Activated T-cell treated with anti-CD3 and anti-CD28 coated beads for 1 hour (primary cell): ENCODE measurements at regions not wholly inside any gene's neighbourhood (a gene's known extent, or its start where the extent isn't known, plus 50 kb on each side); places are given as distances from the start of the nearest gene placed in this dataset.

Source experiments
- DNase-seq: peaks from one replicate; pipeline ENCODE4 v3.0.0-alpha.2; 2020; ENCODE audit warnings: low read depth

DNA sequence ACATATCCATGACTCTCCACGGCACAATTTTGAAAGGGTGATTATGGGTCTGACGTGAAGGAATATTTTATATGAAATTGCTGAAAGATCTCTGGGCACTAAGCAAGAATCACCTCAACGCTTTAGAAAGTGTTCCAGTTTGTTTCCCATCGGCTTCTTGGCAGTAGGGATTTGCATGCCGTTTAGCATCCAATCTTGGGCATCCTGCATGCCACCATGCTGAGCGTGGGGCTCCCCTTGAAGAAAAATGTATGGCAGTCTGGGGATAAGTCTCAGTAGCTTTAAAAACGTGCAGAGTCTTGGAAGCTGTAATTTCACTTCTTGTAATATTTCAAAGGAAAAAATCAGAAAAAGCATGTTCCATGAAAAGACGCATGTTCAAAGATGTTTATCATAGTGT is 151.7 kb downstream of the DMRT2 start:
- no peak for DNase-seq

DNA sequence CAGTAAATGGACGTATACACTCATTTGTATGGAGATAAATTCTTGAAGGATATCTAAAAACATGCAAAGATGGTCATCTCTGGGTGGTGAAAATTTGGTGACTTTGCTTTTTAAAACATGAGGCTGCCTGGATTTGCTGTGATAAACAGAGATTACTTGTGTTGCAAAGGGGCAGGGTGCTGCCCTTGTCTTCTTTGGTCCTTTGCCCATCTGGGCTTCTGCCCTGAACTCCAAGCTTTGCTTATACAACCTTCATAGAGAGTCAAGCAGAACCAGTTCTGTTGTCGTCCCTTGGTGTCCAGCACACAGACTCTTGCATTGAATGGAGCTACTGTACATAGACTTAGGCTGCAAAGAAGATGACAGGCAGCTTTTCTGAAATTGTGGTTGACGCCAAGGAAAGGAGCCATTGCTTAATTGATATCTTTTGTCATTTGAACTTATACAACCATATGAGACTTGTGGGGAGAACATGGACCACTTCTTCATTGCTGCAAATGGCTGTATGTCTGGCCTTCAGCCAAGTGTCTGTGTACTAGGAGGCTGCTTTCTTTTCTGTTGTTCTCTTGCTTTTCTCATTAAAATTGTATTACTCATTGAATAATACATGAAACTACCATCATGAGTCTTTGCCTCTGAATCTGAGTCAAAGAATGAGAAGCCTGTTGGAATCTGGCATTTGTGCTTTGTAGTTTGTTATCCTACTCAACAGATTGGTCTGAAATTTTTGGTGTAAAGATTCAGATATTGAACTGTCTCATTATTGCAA is 152.5 kb downstream of the DMRT2 start:
- no peak for DNase-seq

- no peak for DNase-seq
Observed at GRCh38 chr9:1207686-1208085, 157.5 kb downstream of the DMRT2 start.

GRCh38 chr9:1208157-1208556 is 158.0 kb downstream of the DMRT2 start:
- DNase-seq = no peak

DNA sequence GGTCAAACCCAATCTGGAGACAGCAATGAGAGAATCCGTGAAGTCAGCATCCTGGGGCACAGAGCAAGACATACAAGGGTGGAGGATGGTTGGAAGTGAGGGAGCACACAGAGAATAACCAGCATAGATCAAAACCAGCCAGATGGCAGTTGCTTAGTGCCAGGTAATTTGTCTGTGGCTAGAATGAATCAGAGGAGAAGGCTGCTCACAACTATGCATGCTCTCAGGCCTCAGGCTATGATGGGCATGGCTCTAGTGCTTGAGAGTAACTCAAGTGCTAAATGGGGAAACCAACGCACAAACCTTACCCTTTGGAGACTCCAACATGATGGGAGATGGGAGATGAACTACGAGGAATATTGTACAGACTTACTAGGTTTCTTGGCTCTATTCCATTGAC is 160.8 kb downstream of the DMRT2 start:
- no peak for DNase-seq

DNA sequence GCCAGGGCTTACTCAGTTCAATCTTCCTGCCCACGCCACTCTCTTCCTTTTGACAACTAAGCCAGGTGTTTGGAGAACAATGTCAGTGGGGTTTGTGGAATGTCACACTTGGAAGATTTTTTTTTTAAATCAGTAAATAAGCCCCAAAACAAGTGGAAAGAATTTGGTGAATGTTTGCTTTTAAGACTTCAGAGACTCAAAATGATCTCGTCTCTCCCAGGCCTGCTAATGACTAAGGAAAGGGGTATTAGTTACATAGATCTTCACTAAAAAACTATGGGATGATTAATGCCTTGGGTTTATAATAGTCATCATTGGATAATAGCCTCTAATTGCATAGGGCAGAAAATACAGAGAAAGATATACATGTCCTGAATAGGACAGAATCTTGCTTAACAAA is 166.4 kb downstream of the DMRT2 start:
- no peak for DNase-seq

DNA sequence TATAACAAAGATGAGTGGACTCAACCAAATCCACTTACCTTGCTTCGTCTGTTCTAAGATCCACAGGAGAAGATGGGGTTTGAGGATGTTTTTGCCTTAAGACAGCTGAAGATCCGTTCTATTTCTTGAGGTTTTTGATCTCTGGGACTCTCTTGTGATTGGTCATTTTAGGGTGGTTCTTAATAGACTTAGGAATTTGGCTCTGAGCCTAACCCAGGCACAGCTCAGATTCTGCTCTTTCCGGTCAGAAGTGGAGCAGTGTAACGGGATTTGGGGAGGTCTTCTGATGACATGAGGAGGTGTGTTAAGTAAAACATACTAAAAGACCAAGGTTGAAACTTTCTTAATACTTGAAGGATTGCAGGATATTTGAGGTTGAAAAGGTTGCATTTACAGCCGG is 166.9 kb downstream of the DMRT2 start:
- no peak for DNase-seq

DNA sequence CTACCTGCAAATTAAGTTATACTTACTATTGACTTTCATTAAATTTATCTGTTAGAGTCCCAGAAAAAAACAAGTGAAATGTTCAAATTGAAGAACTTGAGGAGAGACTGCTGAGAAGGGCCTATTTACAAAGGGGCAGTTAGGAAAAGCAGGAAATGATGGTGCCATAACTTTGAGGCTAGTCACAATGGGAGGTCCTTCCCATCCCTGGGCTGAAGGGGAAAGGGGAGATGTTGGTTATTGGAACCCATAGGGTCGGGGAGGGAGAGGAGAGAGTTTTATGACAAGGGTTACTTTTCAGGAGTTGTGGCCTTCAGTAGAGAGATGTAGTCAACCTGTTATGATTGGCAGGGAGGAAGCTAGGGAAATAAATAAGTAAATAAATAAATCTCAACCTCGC is 169.1 kb downstream of the DMRT2 start:
- no peak for DNase-seq

GRCh38 chr9:1221298-1221697 is 171.1 kb downstream of the DMRT2 start:
- DNase-seq = no peak

GRCh38 chr9:1222511-1222910 is 172.4 kb downstream of the DMRT2 start:
- no peak for DNase-seq

GRCh38 chr9:1231998-1232919 is 182.1 kb downstream of the DMRT2 start:
- no peak for DNase-seq

DNA sequence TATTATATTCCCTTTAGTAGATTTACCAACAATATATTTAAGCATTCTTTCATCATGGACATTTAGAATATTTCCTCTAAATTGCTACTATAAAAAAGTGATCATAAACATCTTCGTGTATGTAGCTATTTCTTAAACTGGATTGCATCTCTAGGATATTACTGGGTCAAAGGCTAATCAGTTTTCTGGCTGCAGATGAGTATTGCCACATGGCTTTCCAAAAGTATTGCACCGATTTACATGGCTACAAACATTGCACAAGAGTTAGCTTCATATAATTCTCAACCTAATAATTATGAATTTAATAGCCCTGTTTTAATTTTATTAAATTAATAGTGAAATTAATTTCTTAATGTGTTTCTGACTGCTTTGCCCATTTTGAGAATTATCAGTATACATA is 183.4 kb downstream of the DMRT2 start:
- no peak for DNase-seq

GRCh38 chr9:1235650-1236049 is 185.5 kb downstream of the DMRT2 start:
- DNase-seq = no peak

- no peak for DNase-seq
Observed at GRCh38 chr9:1236061-1236460, 185.9 kb downstream of the DMRT2 start.

GRCh38 chr9:1238407-1238806 is 188.2 kb downstream of the DMRT2 start:
- DNase-seq = no peak

- DNase-seq = no peak
Observed at GRCh38 chr9:1248743-1249142, 198.6 kb downstream of the DMRT2 start.

GRCh38 chr9:1253064-1253979 is 203.2 kb downstream of the DMRT2 start:
- no peak for DNase-seq

GRCh38 chr9:1254071-1254470 is 203.9 kb downstream of the DMRT2 start:
- no peak for DNase-seq

GRCh38 chr9:1256178-1256577 is 206.0 kb downstream of the DMRT2 start:
- no peak for DNase-seq

DNA sequence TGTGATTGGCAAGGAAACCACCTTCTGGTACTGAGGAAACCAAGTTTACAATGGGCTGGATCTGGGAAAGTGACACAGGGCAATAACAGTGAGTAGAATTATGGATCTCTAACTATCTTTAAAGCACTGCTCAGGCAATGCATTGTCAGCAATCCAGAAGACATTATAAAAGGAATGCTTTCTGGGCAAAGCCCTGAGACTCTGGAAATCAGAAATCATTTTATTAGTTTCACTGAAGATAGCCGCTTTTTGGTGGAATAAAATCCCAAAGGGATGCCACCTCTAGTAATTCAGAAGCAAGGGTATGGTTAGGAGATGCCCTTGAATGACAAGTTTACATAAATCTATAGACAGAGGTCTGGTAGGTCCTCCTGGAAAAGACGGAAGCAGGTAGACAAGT is 211.1 kb downstream of the DMRT2 start:
- DNase-seq = no peak

DNA sequence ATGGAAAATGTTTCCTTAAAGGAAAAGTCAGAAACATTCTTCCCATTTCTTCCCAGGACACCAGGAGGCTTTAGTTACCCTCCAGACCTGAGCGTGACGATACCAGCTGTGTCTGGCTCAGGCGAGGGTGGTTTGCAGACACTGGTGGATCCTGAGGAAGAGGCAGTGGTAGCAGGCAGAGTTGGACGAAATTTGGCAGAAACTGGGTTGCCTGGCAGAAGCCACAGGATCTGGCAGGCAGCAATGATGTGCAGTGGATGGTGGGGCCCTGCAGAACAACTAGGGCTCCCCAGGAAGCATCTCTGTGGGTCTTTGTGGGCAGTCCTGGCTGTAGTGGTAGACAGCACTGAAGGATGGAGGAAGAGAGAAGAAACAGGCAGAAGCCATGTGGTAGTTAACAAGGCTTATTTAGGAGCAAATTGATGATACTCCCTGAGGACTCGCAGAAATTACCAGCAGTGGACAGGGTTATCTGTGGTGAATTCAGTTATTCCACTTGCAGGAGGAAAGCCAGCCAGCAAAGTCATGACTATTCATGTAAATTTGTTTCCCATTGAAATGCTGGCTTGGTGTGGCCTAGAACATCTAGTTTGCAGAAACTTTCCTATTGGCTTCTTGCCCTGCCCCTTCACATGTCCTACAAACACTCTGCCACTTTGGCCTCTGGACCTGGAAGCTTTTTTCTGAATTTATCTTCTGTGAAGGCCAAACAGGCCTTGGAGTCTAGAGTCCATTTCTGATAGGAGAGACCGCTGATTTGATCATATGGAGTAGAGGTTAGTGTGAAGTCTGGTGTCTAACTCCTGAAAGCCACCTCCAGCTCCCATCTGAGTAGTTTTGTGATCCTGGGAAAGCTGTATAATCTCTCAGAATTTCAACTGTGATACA is 212.0 kb downstream of the DMRT2 start:
- DNase-seq = no peak
